ENCODE measurements at regions not wholly inside any gene's neighbourhood (a gene's known extent, or its start where the extent isn't known, plus 50 kb on each side); places are given as distances from the start of the nearest gene placed in this dataset.

GRCh38 chr5:12690361-12690760 is 786.1 kb upstream of the CTNND2 start:
- TF ChIP-seq CTCF (IDR thresholded peaks at IDR 0.05; ENCODE audit: insufficient read depth, low read length) (no peak), POLR2AphosphoS5 (IDR thresholded peaks at IDR 0.05; ENCODE audit: low read depth) (no peak), REST (IDR thresholded peaks at IDR 0.05; ENCODE audit: insufficient replicate concordance, low read depth) (no peak), GABPA (IDR thresholded peaks at IDR 0.05; ENCODE audit: low read depth) (no peak), SPI1 (IDR thresholded peaks at IDR 0.05; ENCODE audit: borderline replicate concordance, low read depth) (no peak)
